Left lung (tissue), 4 donors: ENCODE measurements at regions not wholly inside any gene's neighbourhood (a gene's known extent, or its start where the extent isn't known, plus 50 kb on each side); places are given as distances from the start of the nearest gene placed in this dataset.

Experiments used
- ATAC-seq: fragments of 200-7000 bp; cut with Tn5 transposase; one replicate; pipeline ENCODE4 v1.9.1; 2020; ENCODE audit warnings: moderate library complexity
- DNase-seq, 4 donors: peaks; one replicate each; pipeline ENCODE4 v3.0.0-alpha.2; 2013 to 2020
- H3K27ac ChIP-seq, 2 donors: fragments of 200-600 bp; sonication (generic) in 1 of 2; one replicate each; pipeline versions ENCODE4 v1.5.0 to v1.8.0; 2020 to 2021
- H3K27me3 ChIP-seq, 2 donors: fragments of 200-600 bp; sonication (generic) in 1 of 2; one replicate each; pipeline versions ENCODE4 v1.5.0 to v1.8.0; 2020 to 2021
- H3K36me3 ChIP-seq, 2 donors: fragments of 200-600 bp; sonication (generic) in 1 of 2; one replicate each; pipeline versions ENCODE4 v1.5.0 to v1.8.0; 2020 to 2021
- H3K4me1 ChIP-seq, 2 donors: fragments of 200-600 bp; one replicate each; pipeline ENCODE4 v1.8.0; 2021
- H3K4me3 ChIP-seq, 2 donors: fragments of 200-600 bp; sonication (generic) in 1 of 2; one replicate each; pipeline versions ENCODE4 v1.5.0 to v1.8.0; 2020 to 2021; ENCODE audit warnings: mild to moderate bottlenecking in 1 of 2
- H3K9me3 ChIP-seq, 2 donors: fragments of 200-600 bp; sonication (generic) in 1 of 2; one replicate each; pipeline versions ENCODE4 v1.5.0 to v1.8.0; 2020 to 2021
- CTCF ChIP-seq, 2 donors: fragments of 200-600 bp; sonication (generic) in 1 of 2; IDR thresholded peaks; one replicate each; pipeline versions ENCODE4 v1.5.0 to v1.8.0; 2021; ENCODE audit warnings: antibody characterized with exemption in 2 of 2
- intact Hi-C, 2 donors: fragments of 100-400 bp; cut with DNase I; formaldehyde crosslinking; loops; one replicate each; pipeline versions ENCODE4 v1.11.2 to v1.14.2; 2022
- donor health status: DM: no; HTN: yes; CAD: no.
- donor health status: DM: no; HTN: no; CAD: no.

DNA sequence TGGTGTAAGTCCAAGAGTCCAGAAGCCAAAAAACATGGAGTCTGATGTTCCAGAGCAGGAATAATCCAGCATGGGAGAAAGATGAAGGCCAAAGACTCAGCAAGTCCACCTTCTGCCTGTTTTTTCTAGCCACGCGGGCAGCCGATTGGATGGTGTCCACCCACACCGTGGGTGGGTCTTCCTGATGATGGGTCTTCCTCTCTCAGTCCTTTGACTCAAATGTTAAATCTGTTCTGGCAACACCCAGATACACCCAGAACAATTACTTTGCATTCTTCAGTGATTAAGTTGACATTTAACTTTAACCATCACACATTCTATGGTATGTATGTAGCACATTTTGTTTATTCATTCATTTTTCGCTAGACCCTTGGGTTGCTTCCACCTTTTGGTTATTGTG lies 944.4 kb downstream of the PLA2G4A start:
- Histone ChIP-seq H3K36me3 (no peaks in the 10 kb centered on the region), H3K27ac (no peak overlapping the region), H3K9me3 (peaks cover 0 to 2% of the 10 kb centered on the region in 2 donors), H3K27me3 (no peaks in the 10 kb centered on the region), H3K4me3 (no peak overlapping the region), H3K4me1 (no peaks in the 10 kb centered on the region)
- no peak for ATAC-seq
- intact Hi-C loops, result no loop called here
- DNase-seq, result no peak
- TF ChIP-seq CTCF (IDR thresholded peaks at IDR 0.05), result no peak

DNA sequence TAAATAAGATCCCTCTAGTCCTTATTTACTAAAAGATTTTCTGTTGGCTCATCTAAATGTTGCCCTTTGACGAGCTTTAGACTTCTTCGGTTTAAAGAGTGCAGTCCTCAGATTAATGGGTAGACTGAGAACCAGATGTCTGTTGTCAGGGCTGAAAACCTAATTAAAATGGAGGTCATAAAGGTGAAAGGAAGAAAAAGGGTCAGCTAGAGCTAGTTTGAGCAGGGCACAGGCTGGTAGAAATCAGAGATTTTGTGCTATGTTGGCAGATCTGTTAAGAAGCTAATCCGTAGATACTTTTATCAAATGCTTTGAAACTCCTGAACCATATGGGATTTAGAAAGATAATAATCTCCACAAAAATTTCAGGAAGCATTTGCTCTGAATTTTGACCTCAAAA lies 959.0 kb downstream of the PLA2G4A start:
- Histone ChIP-seq H3K36me3 (no peaks in the 10 kb centered on the region), H3K4me1 (no peaks in the 10 kb centered on the region), H3K27ac (no peak overlapping the region), H3K27me3 (no peaks in the 10 kb centered on the region), H3K4me3 (no peak overlapping the region), H3K9me3 (peaks cover 0 to 3% of the 10 kb centered on the region in 2 donors)
- DNase-seq (no peak), ATAC-seq (no peak)
- TF ChIP-seq CTCF (IDR thresholded peaks at IDR 0.05), result no peak
- intact Hi-C loops, result no loop called here

DNA sequence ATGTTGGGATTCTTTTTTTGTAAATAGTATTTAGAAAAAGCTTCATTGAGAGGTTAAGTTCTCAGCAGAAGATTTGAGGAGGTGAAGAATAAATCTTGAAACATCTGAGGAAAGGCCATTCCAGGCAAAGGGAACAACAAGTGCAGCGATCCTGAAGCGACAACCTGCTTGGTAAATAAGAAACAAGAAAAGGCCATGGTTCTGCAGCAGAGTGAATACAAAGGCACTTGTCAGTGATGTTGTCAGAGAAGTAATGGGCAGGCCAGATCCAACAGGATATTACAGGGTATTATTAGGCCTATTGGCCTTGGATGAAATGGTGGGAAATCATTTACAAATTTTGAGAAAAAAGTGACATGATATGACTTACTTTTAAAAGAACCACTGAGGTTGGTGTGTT lies 960.0 kb downstream of the PLA2G4A start:
- DNase-seq (no peak), ATAC-seq (no peak)
- intact Hi-C loops, result no loop called here
- no peak overlapping the region for H3K4me3 ChIP-seq
- no peak for TF ChIP-seq CTCF (IDR thresholded peaks at IDR 0.05)
- H3K4me1 ChIP-seq, result no peaks in the 10 kb centered on the region
- no peak overlapping the region for H3K27ac ChIP-seq
- H3K36me3 ChIP-seq, result no peaks in the 10 kb centered on the region
- no peaks in the 10 kb centered on the region for H3K27me3 ChIP-seq
- peaks cover 0 to 3% of the 10 kb centered on the region in 2 donors for H3K9me3 ChIP-seq

- H3K4me3 ChIP-seq, result no peak overlapping the region
- intact Hi-C loops, result no loop called here
- no peak overlapping the region for H3K27ac ChIP-seq
- no peaks in the 10 kb centered on the region for H3K27me3 ChIP-seq
- H3K36me3 ChIP-seq, result no peaks in the 10 kb centered on the region
- DNase-seq (no peak), ATAC-seq (no peak)
- no peak for TF ChIP-seq CTCF (IDR thresholded peaks at IDR 0.05)
- no peaks in the 10 kb centered on the region for H3K4me1 ChIP-seq
- H3K9me3 ChIP-seq, result peaks cover 0 to 3% of the 10 kb centered on the region in 2 donors
Measured at GRCh38 chr1:187790724-187791123, 962.0 kb downstream of the PLA2G4A start.

- H3K27ac ChIP-seq, result no peak overlapping the region
- H3K9me3 ChIP-seq, result peaks cover 0 to 3% of the 10 kb centered on the region in 2 donors
- DNase-seq, result no peak
- no peaks in the 10 kb centered on the region for H3K36me3 ChIP-seq
- no peak for ATAC-seq
- no peak overlapping the region for H3K4me3 ChIP-seq
- H3K4me1 ChIP-seq, result no peaks in the 10 kb centered on the region
- intact Hi-C loops, result no loop called here
- TF ChIP-seq CTCF (IDR thresholded peaks at IDR 0.05), result no peak
- no peaks in the 10 kb centered on the region for H3K27me3 ChIP-seq
Measured at GRCh38 chr1:187794561-187794960, 965.8 kb downstream of the PLA2G4A start.
